ENCODE measurements at regions not wholly inside any gene's neighbourhood (a gene's known extent, or its start where the extent isn't known, plus 50 kb on each side); places are given as distances from the start of the nearest gene placed in this dataset.
"Not testable (repeated sequence)": the region's sequence is repeated elsewhere in the genome, so short reads cannot be mapped to it uniquely, and the experiment has no call there.

GRCh38 chr15:81645470-81645869 lies 271.5 kb upstream of the TMC3 start:
- no peak for DNase-seq (ENCODE audit: low spot score)
- Histone ChIP-seq H3K27me3 (ENCODE audit: insufficient read depth, poor library complexity, severe bottlenecking) (peaks cover 3% of the 10 kb centered on the region), H3K4me3 (ENCODE audit: severe bottlenecking) (no peak overlapping the region), H3K36me3 (ENCODE audit: low read depth) (no peaks in the 10 kb centered on the region), H3K27ac (ENCODE audit: poor library complexity, severe bottlenecking) (no peak overlapping the region), H3K4me1 (ENCODE audit: insufficient read depth, poor library complexity, severe bottlenecking) (no peaks in the 10 kb centered on the region), H3K9me3 (ENCODE audit: severe bottlenecking) (no peaks in the 10 kb centered on the region)
- no peak for ATAC-seq (ENCODE audit: low read depth)
- TF ChIP-seq CTCF (IDR thresholded peaks at IDR 0.05; ENCODE audit: poor library complexity, severe bottlenecking), result no peak

- ATAC-seq (ENCODE audit: low read depth) (no peak), DNase-seq (ENCODE audit: low spot score) (no peak)
- Histone ChIP-seq H3K27ac (ENCODE audit: poor library complexity, severe bottlenecking) (no peak overlapping the region), H3K36me3 (ENCODE audit: low read depth) (no peaks in the 10 kb centered on the region), H3K9me3 (ENCODE audit: severe bottlenecking) (no peaks in the 10 kb centered on the region), H3K4me3 (ENCODE audit: severe bottlenecking) (no peak overlapping the region), H3K4me1 (ENCODE audit: insufficient read depth, poor library complexity, severe bottlenecking) (no peaks in the 10 kb centered on the region), H3K27me3 (ENCODE audit: insufficient read depth, poor library complexity, severe bottlenecking) (peaks cover 10% of the 10 kb centered on the region)
- no peak for TF ChIP-seq CTCF (IDR thresholded peaks at IDR 0.05; ENCODE audit: poor library complexity, severe bottlenecking)
Observed at GRCh38 chr15:81643771-81644170, 269.8 kb upstream of the TMC3 start.

GRCh38 chr15:81642451-81642990 lies 268.5 kb upstream of the TMC3 start:
- ATAC-seq (ENCODE audit: low read depth) (no peak), DNase-seq (ENCODE audit: low spot score) (no peak)
- H3K27ac ChIP-seq (ENCODE audit: poor library complexity, severe bottlenecking), result no peak overlapping the region
- H3K4me3 ChIP-seq (ENCODE audit: severe bottlenecking), result no peak overlapping the region
- no peaks in the 10 kb centered on the region for H3K4me1 ChIP-seq (ENCODE audit: insufficient read depth, poor library complexity, severe bottlenecking)
- no peaks in the 10 kb centered on the region for H3K36me3 ChIP-seq (ENCODE audit: low read depth)
- H3K27me3 ChIP-seq (ENCODE audit: insufficient read depth, poor library complexity, severe bottlenecking), result peaks cover 10% of the 10 kb centered on the region
- H3K9me3 ChIP-seq (ENCODE audit: severe bottlenecking), result no peaks in the 10 kb centered on the region
- no peak for TF ChIP-seq CTCF (IDR thresholded peaks at IDR 0.05; ENCODE audit: poor library complexity, severe bottlenecking)

- not testable (repeated sequence) for H3K4me1 ChIP-seq (ENCODE audit: insufficient read depth, poor library complexity, severe bottlenecking); DNase-seq (ENCODE audit: low spot score); H3K9me3 ChIP-seq (ENCODE audit: severe bottlenecking); ATAC-seq (ENCODE audit: low read depth); H3K27ac ChIP-seq (ENCODE audit: poor library complexity, severe bottlenecking); H3K4me3 ChIP-seq (ENCODE audit: severe bottlenecking); H3K36me3 ChIP-seq (ENCODE audit: low read depth)
- peaks cover 27% of the 10 kb centered on the region for H3K27me3 ChIP-seq (ENCODE audit: insufficient read depth, poor library complexity, severe bottlenecking)
Observed at GRCh38 chr15:81636064-81636463, 262.1 kb upstream of the TMC3 start.

- TF ChIP-seq CTCF (IDR thresholded peaks at IDR 0.05; ENCODE audit: poor library complexity, severe bottlenecking), result no peak
Observed at GRCh38 chr15:81633889-81634288, 259.9 kb upstream of the TMC3 start.

More at GRCh38 chr15:81633889-81634288, 259.9 kb upstream of the TMC3 start:
- no peaks in the 10 kb centered on the region for H3K4me1 ChIP-seq (ENCODE audit: insufficient read depth, poor library complexity, severe bottlenecking)
- ATAC-seq (ENCODE audit: low read depth) (no peak), DNase-seq (ENCODE audit: low spot score) (no peak)
- no peak overlapping the region for H3K4me3 ChIP-seq (ENCODE audit: severe bottlenecking)
- peaks cover 25% of the 10 kb centered on the region for H3K27me3 ChIP-seq (ENCODE audit: insufficient read depth, poor library complexity, severe bottlenecking)
- H3K9me3 ChIP-seq (ENCODE audit: severe bottlenecking), result no peaks in the 10 kb centered on the region
- H3K27ac ChIP-seq (ENCODE audit: poor library complexity, severe bottlenecking), result no peak overlapping the region
- no peaks in the 10 kb centered on the region for H3K36me3 ChIP-seq (ENCODE audit: low read depth)

All from RWPE2 (cell line).